ENCODE measurements at regions not wholly inside any gene's neighbourhood (a gene's known extent, or its start where the extent isn't known, plus 50 kb on each side); places are given as distances from the start of the nearest gene placed in this dataset.

DNA sequence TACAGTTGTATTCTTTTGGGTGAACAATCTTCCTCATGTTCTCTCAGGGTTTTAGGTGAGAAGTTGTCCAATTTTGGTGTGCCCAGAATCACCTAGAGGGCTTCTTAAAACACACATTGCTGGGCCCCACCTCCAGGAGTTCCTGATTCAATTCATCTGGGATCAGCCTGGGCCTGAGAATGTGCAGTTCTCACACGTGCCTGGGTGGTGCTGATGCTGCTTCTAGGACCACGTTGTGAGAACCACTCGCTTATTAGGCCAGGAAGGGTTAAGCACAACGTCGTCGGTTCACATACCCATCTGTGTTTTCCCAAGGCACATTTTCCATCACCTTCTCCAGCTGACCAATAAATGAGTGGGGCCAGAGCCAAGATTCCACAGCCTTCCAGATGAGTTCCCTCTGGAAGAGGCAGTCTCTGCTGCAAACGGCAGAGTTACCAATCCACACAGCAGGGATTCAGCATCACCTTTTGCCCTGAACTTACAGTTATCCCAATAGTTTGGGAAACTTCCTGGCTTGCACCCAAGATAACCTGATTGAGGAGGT lies 277.7 kb upstream of the HNRNPA3 start:
- TF ChIP-seq EGR1 (IDR thresholded peaks at IDR 0.05; ENCODE audit: low read depth in 2 of 2) (no peak), TAF1 (conservative IDR thresholded peaks at IDR 0.05) (no peak), RXRA (IDR thresholded peaks at IDR 0.05) (no peak), FOXA2 (IDR thresholded peaks at IDR 0.05) (no peak), GABPA (IDR thresholded peaks at IDR 0.05 in 1 of 2, conservative IDR thresholded peaks at IDR 0.05 in 1 of 2) (no peak), YY1 (IDR thresholded peaks at IDR 0.05) (no peak), HNF4A (conservative IDR thresholded peaks at IDR 0.05) (no peak), JUND (IDR thresholded peaks at IDR 0.05) (no peak), RAD21 (IDR thresholded peaks at IDR 0.05) (no peak), NR2F2 (IDR thresholded peaks at IDR 0.05) (no peak), HNF4G (IDR thresholded peaks at IDR 0.05) (no peak)
- TF ChIP-seq, protein P1, sequence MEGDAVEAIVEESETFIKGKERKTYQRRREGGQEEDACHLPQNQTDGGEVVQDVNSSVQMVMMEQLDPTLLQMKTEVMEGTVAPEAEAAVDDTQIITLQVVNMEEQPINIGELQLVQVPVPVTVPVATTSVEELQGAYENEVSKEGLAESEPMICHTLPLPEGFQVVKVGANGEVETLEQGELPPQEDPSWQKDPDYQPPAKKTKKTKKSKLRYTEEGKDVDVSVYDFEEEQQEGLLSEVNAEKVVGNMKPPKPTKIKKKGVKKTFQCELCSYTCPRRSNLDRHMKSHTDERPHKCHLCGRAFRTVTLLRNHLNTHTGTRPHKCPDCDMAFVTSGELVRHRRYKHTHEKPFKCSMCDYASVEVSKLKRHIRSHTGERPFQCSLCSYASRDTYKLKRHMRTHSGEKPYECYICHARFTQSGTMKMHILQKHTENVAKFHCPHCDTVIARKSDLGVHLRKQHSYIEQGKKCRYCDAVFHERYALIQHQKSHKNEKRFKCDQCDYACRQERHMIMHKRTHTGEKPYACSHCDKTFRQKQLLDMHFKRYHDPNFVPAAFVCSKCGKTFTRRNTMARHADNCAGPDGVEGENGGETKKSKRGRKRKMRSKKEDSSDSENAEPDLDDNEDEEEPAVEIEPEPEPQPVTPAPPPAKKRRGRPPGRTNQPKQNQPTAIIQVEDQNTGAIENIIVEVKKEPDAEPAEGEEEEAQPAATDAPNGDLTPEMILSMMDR (IDR thresholded peaks at IDR 0.05; ENCODE audit: low read depth, low read length, missing input control) = no peak
- TF ChIP-seq, protein P2, sequence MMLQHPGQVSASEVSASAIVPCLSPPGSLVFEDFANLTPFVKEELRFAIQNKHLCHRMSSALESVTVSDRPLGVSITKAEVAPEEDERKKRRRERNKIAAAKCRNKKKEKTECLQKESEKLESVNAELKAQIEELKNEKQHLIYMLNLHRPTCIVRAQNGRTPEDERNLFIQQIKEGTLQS (IDR thresholded peaks at IDR 0.05) = no peak
- TF ChIP-seq, protein P3, sequence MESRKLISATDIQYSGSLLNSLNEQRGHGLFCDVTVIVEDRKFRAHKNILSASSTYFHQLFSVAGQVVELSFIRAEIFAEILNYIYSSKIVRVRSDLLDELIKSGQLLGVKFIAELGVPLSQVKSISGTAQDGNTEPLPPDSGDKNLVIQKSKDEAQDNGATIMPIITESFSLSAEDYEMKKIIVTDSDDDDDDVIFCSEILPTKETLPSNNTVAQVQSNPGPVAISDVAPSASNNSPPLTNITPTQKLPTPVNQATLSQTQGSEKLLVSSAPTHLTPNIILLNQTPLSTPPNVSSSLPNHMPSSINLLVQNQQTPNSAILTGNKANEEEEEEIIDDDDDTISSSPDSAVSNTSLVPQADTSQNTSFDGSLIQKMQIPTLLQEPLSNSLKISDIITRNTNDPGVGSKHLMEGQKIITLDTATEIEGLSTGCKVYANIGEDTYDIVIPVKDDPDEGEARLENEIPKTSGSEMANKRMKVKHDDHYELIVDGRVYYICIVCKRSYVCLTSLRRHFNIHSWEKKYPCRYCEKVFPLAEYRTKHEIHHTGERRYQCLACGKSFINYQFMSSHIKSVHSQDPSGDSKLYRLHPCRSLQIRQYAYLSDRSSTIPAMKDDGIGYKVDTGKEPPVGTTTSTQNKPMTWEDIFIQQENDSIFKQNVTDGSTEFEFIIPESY (IDR thresholded peaks at IDR 0.05) = no peak
- TF ChIP-seq, protein P4, sequence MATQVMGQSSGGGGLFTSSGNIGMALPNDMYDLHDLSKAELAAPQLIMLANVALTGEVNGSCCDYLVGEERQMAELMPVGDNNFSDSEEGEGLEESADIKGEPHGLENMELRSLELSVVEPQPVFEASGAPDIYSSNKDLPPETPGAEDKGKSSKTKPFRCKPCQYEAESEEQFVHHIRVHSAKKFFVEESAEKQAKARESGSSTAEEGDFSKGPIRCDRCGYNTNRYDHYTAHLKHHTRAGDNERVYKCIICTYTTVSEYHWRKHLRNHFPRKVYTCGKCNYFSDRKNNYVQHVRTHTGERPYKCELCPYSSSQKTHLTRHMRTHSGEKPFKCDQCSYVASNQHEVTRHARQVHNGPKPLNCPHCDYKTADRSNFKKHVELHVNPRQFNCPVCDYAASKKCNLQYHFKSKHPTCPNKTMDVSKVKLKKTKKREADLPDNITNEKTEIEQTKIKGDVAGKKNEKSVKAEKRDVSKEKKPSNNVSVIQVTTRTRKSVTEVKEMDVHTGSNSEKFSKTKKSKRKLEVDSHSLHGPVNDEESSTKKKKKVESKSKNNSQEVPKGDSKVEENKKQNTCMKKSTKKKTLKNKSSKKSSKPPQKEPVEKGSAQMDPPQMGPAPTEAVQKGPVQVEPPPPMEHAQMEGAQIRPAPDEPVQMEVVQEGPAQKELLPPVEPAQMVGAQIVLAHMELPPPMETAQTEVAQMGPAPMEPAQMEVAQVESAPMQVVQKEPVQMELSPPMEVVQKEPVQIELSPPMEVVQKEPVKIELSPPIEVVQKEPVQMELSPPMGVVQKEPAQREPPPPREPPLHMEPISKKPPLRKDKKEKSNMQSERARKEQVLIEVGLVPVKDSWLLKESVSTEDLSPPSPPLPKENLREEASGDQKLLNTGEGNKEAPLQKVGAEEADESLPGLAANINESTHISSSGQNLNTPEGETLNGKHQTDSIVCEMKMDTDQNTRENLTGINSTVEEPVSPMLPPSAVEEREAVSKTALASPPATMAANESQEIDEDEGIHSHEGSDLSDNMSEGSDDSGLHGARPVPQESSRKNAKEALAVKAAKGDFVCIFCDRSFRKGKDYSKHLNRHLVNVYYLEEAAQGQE (IDR thresholded peaks at IDR 0.05) = no peak
- H3K27ac ChIP-seq (ENCODE audit: low read depth in 1 of 2, low read length in 2 of 2) = no peak overlapping the region
- H3K27me3 ChIP-seq (ENCODE audit: control insufficient read depth in 4 of 4, insufficient read depth in 4 of 4, low read length in 3 of 4) = peaks cover 0 to 7% (median 0%) of the 10 kb centered on the region in 4 donors
- no peak for DNase-seq (ENCODE audit: low spot score)
- WGBS = 57% methylated on average over 7 of the region's 7 CpGs
- no peaks in the 10 kb centered on the region for H3K9me3 ChIP-seq (ENCODE audit: control insufficient read depth in 4 of 4, low read length in 3 of 4)
- H3K9ac ChIP-seq (ENCODE audit: low read depth in 1 of 2, low read length in 2 of 2) = no peak overlapping the region
- no peaks in the 10 kb centered on the region for H3K36me3 ChIP-seq (ENCODE audit: control insufficient read depth in 4 of 4, insufficient read depth in 3 of 4, low read depth in 1 of 4, low read length in 3 of 4)
- H3K4me1 ChIP-seq (ENCODE audit: control insufficient read depth in 4 of 4, insufficient read depth in 4 of 4, low read length in 3 of 4) = no peaks in the 10 kb centered on the region
- H3K4me3 ChIP-seq (ENCODE audit: low read depth in 1 of 3, low read length in 3 of 3) = no peak overlapping the region

DNA sequence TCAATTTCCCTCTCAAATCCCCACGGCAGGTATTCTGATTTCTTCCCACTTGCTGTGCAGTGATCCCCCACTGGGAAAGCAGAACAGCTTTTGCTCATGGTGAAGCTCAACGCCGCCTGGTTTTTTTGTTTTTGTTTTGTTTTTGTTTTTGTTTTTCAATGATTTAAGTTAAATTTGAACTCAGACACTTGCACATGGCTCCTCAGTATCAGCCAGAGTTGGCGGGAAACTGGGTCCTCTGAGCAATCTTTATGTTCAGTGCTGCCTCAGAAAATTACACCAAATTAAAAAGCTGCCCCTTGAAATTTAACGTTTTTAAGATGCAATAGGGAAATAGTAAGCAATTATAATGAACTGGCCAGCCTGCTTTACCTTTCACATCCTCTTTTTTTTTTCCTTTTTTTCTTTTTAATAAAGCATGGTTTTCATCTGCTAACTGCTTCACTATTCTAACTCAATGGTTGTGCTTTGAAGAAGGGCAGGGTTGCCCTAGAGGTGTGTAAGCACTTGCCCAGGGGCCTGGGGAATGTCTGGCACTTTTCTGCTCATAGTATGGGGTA lies 277.0 kb upstream of the HNRNPA3 start:
- DNase-seq (ENCODE audit: low spot score) = no peak
- Histone ChIP-seq H3K9ac (ENCODE audit: low read depth in 1 of 2, low read length in 2 of 2) (no peak overlapping the region), H3K4me1 (ENCODE audit: control insufficient read depth in 4 of 4, insufficient read depth in 4 of 4, low read length in 3 of 4) (no peaks in the 10 kb centered on the region), H3K27ac (ENCODE audit: low read depth in 1 of 2, low read length in 2 of 2) (no peak overlapping the region), H3K36me3 (ENCODE audit: control insufficient read depth in 4 of 4, insufficient read depth in 3 of 4, low read depth in 1 of 4, low read length in 3 of 4) (no peaks in the 10 kb centered on the region), H3K4me3 (ENCODE audit: low read depth in 1 of 3, low read length in 3 of 3) (no peak overlapping the region), H3K9me3 (ENCODE audit: control insufficient read depth in 4 of 4, low read length in 3 of 4) (no peaks in the 10 kb centered on the region), H3K27me3 (ENCODE audit: control insufficient read depth in 4 of 4, insufficient read depth in 4 of 4, low read length in 3 of 4) (peaks cover 0 to 7% (median 0%) of the 10 kb centered on the region in 4 donors)
- 68% methylated on average over 5 of the region's 5 CpGs for WGBS
- TF ChIP-seq YY1 (IDR thresholded peaks at IDR 0.05) (no peak), FOXA1 (IDR thresholded peaks at IDR 0.05) (no peak), RAD21 (IDR thresholded peaks at IDR 0.05) (no peak)
- TF ChIP-seq, protein P5, sequence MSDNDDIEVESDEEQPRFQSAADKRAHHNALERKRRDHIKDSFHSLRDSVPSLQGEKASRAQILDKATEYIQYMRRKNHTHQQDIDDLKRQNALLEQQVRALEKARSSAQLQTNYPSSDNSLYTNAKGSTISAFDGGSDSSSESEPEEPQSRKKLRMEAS (IDR thresholded peaks at IDR 0.05) = no peak
